HCT116 (cell line): ENCODE measurements at regions not wholly inside any gene's neighbourhood (a gene's known extent, or its start where the extent isn't known, plus 50 kb on each side); places are given as distances from the start of the nearest gene placed in this dataset.

Experiments used
- ATAC-seq: fragments of 200-7000 bp; cut with Tn5 transposase; 2 replicates; pipeline ENCODE4 v1.9.1; 2020; ENCODE audit warnings: mild to moderate bottlenecking, moderate library complexity
- BruUV-seq: library from RNA; stranded (reverse); fragments of 400-500 nt; replicated peaks from 2 replicates; lab custom pipeline; 2021; lab: Mats Ljungman, UMichigan
- CTCF ChIA-PET: fragments of 300-600 bp; sonication (Branson Sonifier 250); formaldehyde crosslinking; loops from one replicate; lab custom pipeline; 2021; ENCODE audit warnings: antibody characterized with exemption; lab: Charles Lee
- POLR2A ChIA-PET: fragments of 300-600, 350-600 bp; sonication (Branson Sonifier 250); formaldehyde crosslinking; loops from one replicate; lab custom pipeline; 2021; ENCODE audit warnings: antibody characterized with exemption; lab: Charles Lee
- RAD21 ChIA-PET, 2 experiments: fragments of 300-600 bp; sonication (Branson Sonifier 250); formaldehyde crosslinking; loops; one replicate each; lab custom pipeline; 2023; ENCODE audit warnings: low total read pairs in 2 of 2; ENCODE audit not compliant: uncharacterized antibody in 2 of 2, unreplicated experiment in 2 of 2, low non-redundant PET in 1 of 2; lab: Charles Lee
- DNase-seq: peaks from one replicate; pipeline ENCODE4 v3.0.0-alpha.2; 2010; ENCODE audit warnings: low read depth, low spot score
- H2AFZ ChIP-seq: fragments of 200-600 bp; shearing (Covaris generic), sonication (generic); 2 replicates; pipeline ENCODE4 v1.6.1; 2017; ENCODE audit warnings: low read depth, mixed run types, mixed read lengths, antibody characterized with exemption, low read length; ENCODE audit not compliant: poor library complexity, severe bottlenecking
- H3K27ac ChIP-seq: 2 replicates; pipeline ENCODE4 v1.5.1; 2012; ENCODE audit warnings: low read depth, low read length
- H3K27me3 ChIP-seq: fragments of 200-600 bp; sonication (generic); 2 replicates; pipeline ENCODE4 v1.6.1; 2016; ENCODE audit warnings: mixed run types, low read length, mixed read lengths; ENCODE audit not compliant: insufficient read depth
- H3K36me3 ChIP-seq, 2 experiments: fragments of 200-500 bp in 1 of 2; fragments of 200-600 bp in 1 of 2; sonication (Bioruptor generic) in 1 of 2; sonication (generic) in 1 of 2; 2 replicates each; pipeline versions ENCODE4 v1.5.1 to v1.6.1; 2014 to 2016; ENCODE audit warnings: low read length in 2 of 2, inconsistent platforms in 1 of 2, mixed read lengths in 1 of 2, mixed run types in 1 of 2; ENCODE audit not compliant: insufficient read depth in 2 of 2, control insufficient read depth in 1 of 2
- H3K4me1 ChIP-seq, 2 experiments: fragments of 200-600 bp in 1 of 2; sonication (generic) in 1 of 2; 2 replicates each; pipeline versions ENCODE4 v1.5.1 to v1.6.1; 2012 to 2017; ENCODE audit warnings: low read length in 2 of 2, inconsistent platforms in 1 of 2, mild to moderate bottlenecking in 1 of 2, mixed read lengths in 1 of 2, mixed run types in 1 of 2, moderate library complexity in 1 of 2; ENCODE audit not compliant: insufficient read depth in 2 of 2, control insufficient read depth in 1 of 2
- H3K4me2 ChIP-seq: fragments of 200-600 bp; sonication (generic); 2 replicates; pipeline ENCODE4 v1.6.1; 2017; ENCODE audit warnings: mixed run types, low read length, mixed read lengths
- H3K4me3 ChIP-seq, 2 experiments: fragments of 200-600 bp in 1 of 2; sonication (generic) in 1 of 2; replicated peaks in 1 of 2; 2 replicates each; pipeline ENCODE4 v1.5.1; 2011 to 2016; ENCODE audit warnings: low read length in 2 of 2, control low read depth in 1 of 2, low read depth in 1 of 2, mild to moderate bottlenecking in 1 of 2, mixed read lengths in 1 of 2, mixed run types in 1 of 2
- H3K79me2 ChIP-seq: fragments of 200-600 bp; sonication (generic); 2 replicates; pipeline ENCODE4 v1.6.1; 2017; ENCODE audit warnings: mild to moderate bottlenecking, mixed run types, low read length, moderate library complexity, mixed read lengths; ENCODE audit not compliant: insufficient read depth
- H3K9ac ChIP-seq: fragments of 200-600 bp; sonication (generic); 2 replicates; pipeline ENCODE4 v1.6.1; 2016; ENCODE audit warnings: low read length, mixed read lengths
- H3K9me2 ChIP-seq: fragments of 200-600 bp; sonication (generic), shearing (Covaris generic); 2 replicates; pipeline ENCODE4 v1.6.1; 2017; ENCODE audit warnings: mixed run types, mild to moderate bottlenecking, moderate library complexity; ENCODE audit not compliant: insufficient read depth
- H3K9me3 ChIP-seq, 2 experiments: fragments of 200-500 bp in 1 of 2; fragments of 200-600 bp in 1 of 2; sonication (Bioruptor generic) in 1 of 2; sonication (generic) in 1 of 2; 2 replicates each; pipeline ENCODE4 v1.6.1; 2014 to 2017; ENCODE audit warnings: low read length in 2 of 2, mixed read lengths in 2 of 2, inconsistent platforms in 1 of 2, low read depth in 1 of 2, mild to moderate bottlenecking in 1 of 2, mixed run types in 1 of 2, moderate library complexity in 1 of 2; ENCODE audit not compliant: control insufficient read depth in 1 of 2, insufficient read depth in 1 of 2
- H4K20me1 ChIP-seq: fragments of 200-600 bp; sonication (generic), shearing (Covaris generic); 2 replicates; pipeline ENCODE4 v1.6.1; 2017; ENCODE audit warnings: mixed run types, mild to moderate bottlenecking, moderate library complexity; ENCODE audit not compliant: insufficient read depth
- CTCF ChIP-seq, 3 experiments: fragments of 200-600 bp in 1 of 3; sonication (generic) in 1 of 3; IDR thresholded peaks in 2 of 3; conservative IDR thresholded peaks in 1 of 3; 2 replicates each; pipeline ENCODE4 v1.5.1; 2012 to 2017; ENCODE audit warnings: low read depth in 2 of 3, low read length in 2 of 3, antibody characterized with exemption in 1 of 3, borderline replicate concordance in 1 of 3, control low read depth in 1 of 3, mild to moderate bottlenecking in 1 of 3, mixed read lengths in 1 of 3, mixed run types in 1 of 3, moderate library complexity in 1 of 3; ENCODE audit not compliant: insufficient read depth in 1 of 3
- EZH2 ChIP-seq: fragments of 200-600 bp; sonication (generic); IDR thresholded peaks from 2 replicates; pipeline ENCODE4 v1.6.1; 2017; ENCODE audit warnings: antibody characterized with exemption, mixed run types
- EZH2phosphoT487 ChIP-seq: fragments of 200-600 bp; IDR thresholded peaks from 2 replicates; pipeline ENCODE4 v1.6.1; 2018; ENCODE audit warnings: antibody characterized with exemption, borderline replicate concordance
- FOSL1 ChIP-seq: IDR thresholded peaks from 2 replicates; pipeline ENCODE4 v1.6.1; 2012; ENCODE audit warnings: low read depth
- MAX ChIP-seq: IDR thresholded peaks from 2 replicates; pipeline ENCODE4 v1.6.1; 2012
- POLR2A ChIP-seq: IDR thresholded peaks from 2 replicates; pipeline ENCODE4 v1.7.0; 2011; ENCODE audit warnings: borderline replicate concordance; ENCODE audit not compliant: insufficient read depth, insufficient read length; ENCODE audit errors: extremely low read depth
- RAD21 ChIP-seq: IDR thresholded peaks from 2 replicates; pipeline ENCODE4 v1.6.1; 2012; ENCODE audit warnings: low read depth, mild to moderate bottlenecking
- TCF7L2 ChIP-seq: IDR thresholded peaks from 2 replicates; pipeline ENCODE4 v1.7.0; 2011; ENCODE audit warnings: borderline replicate concordance, inconsistent platforms; ENCODE audit not compliant: insufficient read depth, insufficient read length; ENCODE audit errors: extremely low read depth
- ZNF274 ChIP-seq: fragments of 200-500 bp; sonication (Bioruptor generic); IDR thresholded peaks from 2 replicates; pipeline ENCODE4 v1.6.1; 2014; ENCODE audit warnings: mild to moderate bottlenecking, low read depth, low read length, inconsistent platforms
- intact Hi-C: fragments of 100-400 bp; cut with micrococcal nuclease; formaldehyde crosslinking; loops from 2 replicates; pipeline ENCODE4 v1.10.0; 2022
- TF ChIP-seq, protein P1 (sequence below): IDR thresholded peaks from 2 replicates; pipeline ENCODE4 v1.6.1; 2011; ENCODE audit warnings: mild to moderate bottlenecking, low read length, moderate library complexity; ENCODE audit not compliant: insufficient replicate concordance; ENCODE audit errors: extremely low read depth

GRCh38 chr9:106414042-106414441 lies 448.9 kb upstream of the ZNF462 start:
- TF ChIP-seq RAD21 (no peak), MAX (no peak), EZH2 (no peak), CTCF (IDR thresholded peaks at IDR 0.05 in 2 of 3, conservative IDR thresholded peaks at IDR 0.05 in 1 of 3; ENCODE audit: borderline replicate concordance in 1 of 3, insufficient read depth in 1 of 3, low read depth in 2 of 3, low read length in 2 of 3) (no peak), POLR2A (no peak), FOSL1 (no peak), ZNF274 (no peak), TCF7L2 (no peak), EZH2phosphoT487 (no peak)
- TF ChIP-seq, protein P1, sequence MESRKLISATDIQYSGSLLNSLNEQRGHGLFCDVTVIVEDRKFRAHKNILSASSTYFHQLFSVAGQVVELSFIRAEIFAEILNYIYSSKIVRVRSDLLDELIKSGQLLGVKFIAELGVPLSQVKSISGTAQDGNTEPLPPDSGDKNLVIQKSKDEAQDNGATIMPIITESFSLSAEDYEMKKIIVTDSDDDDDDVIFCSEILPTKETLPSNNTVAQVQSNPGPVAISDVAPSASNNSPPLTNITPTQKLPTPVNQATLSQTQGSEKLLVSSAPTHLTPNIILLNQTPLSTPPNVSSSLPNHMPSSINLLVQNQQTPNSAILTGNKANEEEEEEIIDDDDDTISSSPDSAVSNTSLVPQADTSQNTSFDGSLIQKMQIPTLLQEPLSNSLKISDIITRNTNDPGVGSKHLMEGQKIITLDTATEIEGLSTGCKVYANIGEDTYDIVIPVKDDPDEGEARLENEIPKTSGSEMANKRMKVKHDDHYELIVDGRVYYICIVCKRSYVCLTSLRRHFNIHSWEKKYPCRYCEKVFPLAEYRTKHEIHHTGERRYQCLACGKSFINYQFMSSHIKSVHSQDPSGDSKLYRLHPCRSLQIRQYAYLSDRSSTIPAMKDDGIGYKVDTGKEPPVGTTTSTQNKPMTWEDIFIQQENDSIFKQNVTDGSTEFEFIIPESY: no peak
- RAD21 ChIA-PET: no interaction called here
- Histone ChIP-seq H4K20me1 (no peaks in the 10 kb centered on the region), H3K9me3 (no peaks in the 10 kb centered on the region), H3K9me2 (no peaks in the 10 kb centered on the region), H3K27ac (no peak overlapping the region), H2AFZ (no peak overlapping the region), H3K36me3 (no peaks in the 10 kb centered on the region), H3K27me3 (0 out of 2 replicates have a peak, but pooled peaks cover 3% of the 10 kb centered on the region), H3K9ac (no peak overlapping the region), H3K4me1 (no peaks in the 10 kb centered on the region), H3K4me3 (no peak overlapping the region), H3K79me2 (no peaks in the 10 kb centered on the region), H3K4me2 (no peak overlapping the region)
- no TSS peak for BruUV-seq
- ATAC-seq (no peak), DNase-seq (no peak)
- intact Hi-C loops: no loop called here
- POLR2A ChIA-PET: no interaction called here
- CTCF ChIA-PET: no interaction called here
